NCI-H1092 (cell line): ENCODE measurements at regions not wholly inside any gene's neighbourhood (a gene's known extent, or its start where the extent isn't known, plus 50 kb on each side); places are given as distances from the start of the nearest gene placed in this dataset.
"Not testable (repeated sequence)": the region's sequence is repeated elsewhere in the genome, so short reads cannot be mapped to it uniquely, and the experiment has no call there.

ENCODE experiments used
- DNase-seq: peaks from one replicate; lab custom pipeline; 2025; lab: John Stamatoyannopoulos, UW

- no peak for DNase-seq
Observed at GRCh38 chr20:56766528-56766927, 137.4 kb downstream of the TFAP2C start.

GRCh38 chr20:56769921-56770600 is 141.0 kb downstream of the TFAP2C start:
- no peak for DNase-seq

- DNase-seq, result no peak
Observed at GRCh38 chr20:56773749-56774148, 144.6 kb downstream of the TFAP2C start.

- no peak for DNase-seq
Observed at GRCh38 chr20:56774873-56775272, 145.8 kb downstream of the TFAP2C start.

GRCh38 chr20:56776345-56776744 is 147.2 kb downstream of the TFAP2C start:
- DNase-seq, result no peak

GRCh38 chr20:56778765-56779195 is 149.7 kb downstream of the TFAP2C start:
- no peak for DNase-seq

GRCh38 chr20:56779452-56780143 is 150.5 kb downstream of the TFAP2C start:
- DNase-seq, result no peak

GRCh38 chr20:56780266-56780665 is 151.2 kb downstream of the TFAP2C start:
- no peak for DNase-seq

- no peak for DNase-seq
Observed at GRCh38 chr20:56781108-56781739, 152.1 kb downstream of the TFAP2C start.

GRCh38 chr20:56781987-56782560 is 153.0 kb downstream of the TFAP2C start:
- not testable (repeated sequence) for DNase-seq

- DNase-seq, result not testable (repeated sequence)
Observed at GRCh38 chr20:56782814-56783213, 153.7 kb downstream of the TFAP2C start.

GRCh38 chr20:56783826-56784225 is 154.7 kb downstream of the TFAP2C start:
- no peak for DNase-seq

- no peak for DNase-seq
Observed at GRCh38 chr20:56786503-56786902, 157.4 kb downstream of the TFAP2C start.

GRCh38 chr20:56788041-56788670 is 159.1 kb downstream of the TFAP2C start:
- DNase-seq, result no peak

- DNase-seq, result no peak
Observed at GRCh38 chr20:56788671-56789610, 159.8 kb downstream of the TFAP2C start.

GRCh38 chr20:56793916-56794315 is 164.8 kb downstream of the TFAP2C start:
- no peak for DNase-seq

GRCh38 chr20:56795492-56795891 is 166.4 kb downstream of the TFAP2C start:
- DNase-seq, result no peak

- DNase-seq, result no peak
Observed at GRCh38 chr20:56796345-56796744, 167.2 kb downstream of the TFAP2C start.

GRCh38 chr20:56797023-56797422 is 167.9 kb downstream of the TFAP2C start:
- no peak for DNase-seq

- no peak for DNase-seq
Observed at GRCh38 chr20:56798634-56799033, 169.5 kb downstream of the TFAP2C start.

GRCh38 chr20:56799187-56799586 is 170.1 kb downstream of the TFAP2C start:
- DNase-seq, result no peak
